Hematopoietic multipotent progenitor cell treated with erythropoietin and hydrocortisone succinate and interleukin-3 and kit ligand, for 8 days (in vitro differentiated cells): ENCODE measurements at regions not wholly inside any gene's neighbourhood (a gene's known extent, or its start where the extent isn't known, plus 50 kb on each side); places are given as distances from the start of the nearest gene placed in this dataset.

Source experiments
- DNase-seq: peaks from one replicate; pipeline ENCODE4 v3.0.0-alpha.2; 2015

DNA sequence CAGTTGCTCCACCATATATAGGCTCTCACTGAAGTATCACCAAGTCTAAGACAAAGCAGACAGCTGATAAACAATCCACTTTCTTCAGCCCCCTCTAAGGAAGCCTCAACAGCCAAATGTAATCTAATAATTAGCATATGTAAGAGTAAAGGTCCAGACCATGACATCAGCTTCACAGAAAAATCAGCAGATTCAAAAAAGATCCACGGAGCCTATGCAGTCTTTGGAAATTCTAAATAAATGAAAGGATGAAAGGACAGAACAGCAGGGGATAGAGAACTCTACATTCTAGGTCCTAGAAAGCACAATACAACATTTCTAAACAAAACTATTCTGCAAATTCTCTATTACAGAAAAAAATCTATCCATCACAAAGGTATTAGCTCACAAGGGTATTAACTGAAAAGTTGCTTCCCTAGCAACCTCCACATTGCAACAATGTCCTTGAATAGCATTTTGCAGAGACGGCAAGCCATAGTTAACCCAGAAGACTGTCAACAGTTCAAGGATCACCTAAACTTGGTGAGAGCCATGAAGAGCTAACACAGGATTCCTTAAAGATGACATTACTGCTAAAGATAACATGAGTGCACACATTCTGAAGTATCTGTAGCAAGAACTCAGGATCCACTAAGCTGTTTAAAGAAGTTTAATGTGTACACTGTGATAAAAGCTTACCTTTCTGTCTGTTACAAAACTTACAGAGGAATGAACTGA lies 74.3 kb downstream of the SIPA1L2 start:
- no peak for DNase-seq

DNA sequence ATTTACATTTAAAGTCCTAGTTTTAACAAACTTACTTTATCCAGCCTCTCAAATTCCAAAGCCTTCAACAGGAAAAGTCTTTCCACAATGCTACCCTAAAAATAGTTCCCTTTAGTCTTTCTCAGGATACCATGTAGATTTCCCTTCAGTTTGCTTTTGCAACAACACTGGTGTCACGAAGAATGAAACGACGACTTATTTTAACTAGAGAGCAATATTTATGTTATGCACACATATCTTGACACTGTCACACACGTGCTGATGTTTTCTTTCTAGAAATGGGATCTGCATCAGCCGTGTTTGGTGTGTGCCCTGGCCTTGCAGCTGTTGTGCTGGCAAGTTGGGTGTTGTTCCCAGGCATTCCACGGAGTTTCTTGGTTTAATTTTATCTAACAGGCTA lies 75.5 kb downstream of the SIPA1L2 start:
- DNase-seq = no peak

DNA sequence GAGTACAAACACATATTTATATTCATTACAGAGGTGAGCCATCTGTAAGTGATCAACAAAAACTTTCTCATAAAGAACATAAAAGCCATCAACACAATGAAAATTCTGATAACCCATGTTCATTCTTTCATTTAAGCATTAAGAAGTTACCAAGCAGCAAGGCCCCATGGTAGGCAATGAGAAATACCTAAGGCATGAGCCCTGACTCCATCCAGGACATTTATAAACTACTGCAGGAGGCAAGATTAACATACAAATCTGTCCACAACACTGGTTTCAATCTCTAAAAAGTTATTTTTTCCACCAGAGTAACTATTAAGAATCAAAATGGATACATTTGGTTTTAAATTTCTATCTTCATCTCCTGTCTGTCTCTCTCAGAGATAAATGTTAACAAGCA lies 76.1 kb downstream of the SIPA1L2 start:
- no peak for DNase-seq

DNA sequence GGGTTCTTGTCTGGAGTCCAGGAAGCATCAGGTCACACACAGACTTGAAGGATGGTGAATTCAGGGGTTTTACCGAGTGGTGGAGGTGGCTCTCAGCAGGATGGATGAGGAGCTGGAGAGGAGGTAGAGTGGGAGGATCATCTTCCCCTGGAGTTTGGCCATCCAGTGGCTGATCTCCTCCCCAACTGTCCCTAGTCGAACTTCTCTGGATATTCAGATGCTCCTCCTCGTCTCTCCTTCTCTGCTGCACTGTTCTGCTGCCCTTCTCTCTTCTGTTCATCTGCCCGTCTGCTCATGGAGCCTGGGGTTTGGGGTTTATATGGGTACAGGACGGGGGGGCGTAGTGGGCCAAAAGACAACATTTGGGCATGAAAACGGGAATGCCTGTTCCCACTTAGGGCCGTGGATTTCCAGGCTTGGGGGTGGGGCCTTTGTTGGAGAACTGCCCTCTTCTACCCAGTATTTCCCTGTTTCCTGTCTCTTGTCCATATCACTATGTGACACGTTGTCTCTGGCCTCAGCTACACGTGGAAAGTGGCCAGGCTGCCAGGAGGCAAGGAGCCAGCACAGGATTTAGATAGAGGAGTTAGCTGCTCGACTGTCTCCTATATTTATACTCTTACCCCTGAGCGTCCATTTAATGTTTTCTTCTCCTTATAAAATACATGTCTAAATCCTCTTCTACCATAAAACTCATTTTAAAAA lies 76.7 kb downstream of the SIPA1L2 start:
- no peak for DNase-seq

DNA sequence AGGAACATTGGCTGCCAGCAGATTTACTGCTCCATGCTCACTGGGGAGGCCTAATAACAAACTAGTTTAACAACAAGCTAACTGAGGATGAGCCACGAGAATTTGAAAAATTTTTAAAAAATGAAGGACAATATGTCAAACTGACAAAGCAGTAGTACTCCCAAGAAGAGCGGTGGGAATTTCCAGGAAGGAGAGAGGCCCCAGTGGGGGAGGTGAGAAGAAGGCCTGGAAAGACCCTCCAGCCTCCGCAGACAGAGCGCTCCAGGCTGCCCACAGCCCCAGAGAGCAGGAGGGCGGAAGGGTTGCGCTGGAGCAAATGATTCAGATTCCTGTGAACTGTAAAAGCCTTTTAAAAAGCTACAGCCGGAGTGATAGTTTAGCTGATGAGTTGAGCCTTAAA lies 78.5 kb downstream of the SIPA1L2 start:
- no peak for DNase-seq

DNA sequence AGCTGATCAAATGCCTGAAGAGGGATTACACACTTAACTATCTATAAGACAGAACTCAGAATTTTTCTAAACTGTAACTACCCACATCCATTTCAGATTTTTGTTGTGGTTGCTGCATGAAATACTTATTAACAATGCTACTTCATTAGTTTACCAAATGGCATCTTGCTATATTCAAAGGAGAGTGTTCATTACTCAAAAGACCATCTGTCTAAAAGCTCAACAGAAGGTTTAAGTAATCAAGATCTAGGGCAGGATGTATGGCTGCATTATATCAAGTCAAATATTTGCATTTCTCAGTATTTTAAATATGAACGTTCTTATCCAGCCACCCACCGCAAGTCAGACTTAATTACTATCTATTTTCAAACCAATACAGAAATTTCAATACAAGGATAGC lies 79.9 kb downstream of the SIPA1L2 start:
- no peak for DNase-seq

DNA sequence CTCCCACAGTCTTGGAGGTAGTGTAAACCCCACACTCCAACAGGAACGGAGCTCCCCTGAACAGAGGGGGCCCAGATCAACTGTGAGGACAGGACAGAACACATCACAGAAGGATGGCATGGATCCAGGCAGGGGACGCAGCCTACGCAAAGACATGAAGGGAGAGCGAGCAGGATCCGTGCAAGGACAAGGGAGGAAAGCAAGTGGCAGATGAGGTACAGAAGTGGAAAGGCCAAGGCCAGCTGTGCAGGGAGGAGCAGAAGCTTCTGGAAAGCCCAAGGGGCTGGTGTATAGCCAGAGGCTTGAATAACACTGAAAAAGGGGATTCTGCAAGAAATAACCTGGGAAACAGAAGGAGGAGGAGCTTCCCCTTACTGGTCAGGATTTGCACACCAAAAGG lies 81.2 kb downstream of the SIPA1L2 start:
- DNase-seq = no peak

DNA sequence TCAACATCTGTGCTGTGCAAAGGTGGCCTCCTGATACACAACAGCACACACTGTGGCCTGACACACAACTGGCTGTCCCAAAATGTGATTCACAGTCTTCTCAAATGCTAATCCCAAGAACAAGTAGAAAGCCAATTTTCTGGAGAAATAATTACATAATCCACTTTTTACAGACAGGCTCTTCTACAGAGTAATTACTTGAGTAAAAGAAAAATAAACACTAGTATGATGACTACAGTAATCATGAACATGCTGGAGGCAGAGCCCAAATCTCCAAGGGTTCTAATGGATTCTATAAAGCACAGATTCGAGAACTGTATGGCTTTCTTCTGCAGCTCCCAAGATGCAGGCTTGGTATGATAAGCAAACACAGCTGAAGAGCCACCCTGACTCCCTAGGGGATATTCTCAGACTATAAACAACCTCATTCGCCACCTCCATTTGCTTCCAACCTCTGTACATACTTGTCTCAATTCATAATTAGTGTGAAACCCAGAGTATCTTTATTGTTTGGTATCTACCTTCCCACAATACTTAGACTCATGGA lies 81.9 kb downstream of the SIPA1L2 start:
- DNase-seq = no peak

DNA sequence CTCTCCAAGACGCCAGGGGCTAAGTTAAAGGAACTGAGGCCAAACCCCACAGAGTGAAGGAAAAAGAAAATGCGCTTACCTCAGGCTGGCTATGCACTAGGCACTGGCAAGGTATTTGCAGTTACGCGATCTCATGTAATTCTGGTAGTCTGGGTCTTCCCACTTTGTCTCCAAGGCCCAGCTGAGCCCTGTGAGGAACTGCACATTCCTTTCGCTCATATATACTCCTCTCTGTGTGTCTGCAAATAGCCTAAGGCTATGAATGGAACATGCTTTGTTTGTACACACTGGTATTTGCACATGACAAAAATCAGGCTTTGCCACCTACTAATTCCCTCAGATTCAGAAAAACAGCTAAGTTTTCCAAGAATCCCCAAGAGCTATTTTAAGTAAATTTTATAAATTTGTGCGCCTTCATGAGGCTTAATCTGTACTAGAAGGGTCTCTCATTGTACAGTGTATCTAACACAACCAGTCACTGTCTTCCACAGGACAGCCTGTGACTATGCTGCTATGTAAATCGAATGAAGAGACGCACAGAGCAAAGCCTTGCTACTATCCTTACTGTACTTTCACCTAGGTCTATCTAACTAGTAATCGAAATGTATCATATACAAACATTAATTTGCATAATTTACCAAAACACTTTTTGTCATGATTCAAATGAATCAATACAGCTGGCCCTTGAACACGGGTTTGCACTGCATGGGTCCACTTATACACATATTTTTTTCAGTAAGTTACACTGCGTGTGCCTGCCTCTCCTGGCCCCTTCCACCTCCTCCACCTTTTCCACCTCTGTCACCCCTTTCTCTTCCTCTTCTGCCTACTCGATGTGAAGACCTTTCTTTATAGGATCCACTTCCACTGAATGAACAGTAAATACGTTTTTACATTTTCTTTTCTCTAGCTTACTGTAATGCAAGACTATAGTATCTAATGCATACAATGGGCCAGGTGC lies 87.0 kb downstream of the SIPA1L2 start:
- no peak for DNase-seq

DNA sequence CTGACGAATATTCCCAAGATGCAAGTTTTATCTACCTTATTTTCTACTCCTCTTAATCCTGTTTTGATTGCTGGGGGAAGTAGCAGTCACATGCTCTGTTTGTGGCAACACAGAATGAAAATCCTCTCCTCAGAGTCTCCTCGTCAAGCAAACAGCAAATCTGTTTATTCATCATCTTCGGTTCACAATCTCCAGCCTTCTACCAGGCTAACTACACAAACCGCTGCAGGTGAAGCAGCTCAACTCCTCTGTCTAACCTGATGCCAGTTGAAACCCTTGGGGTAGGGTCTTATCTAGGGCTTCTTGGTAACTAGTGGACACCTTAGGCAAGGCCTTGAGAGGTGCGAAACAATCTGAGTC lies 91.0 kb downstream of the SIPA1L2 start:
- DNase-seq = no peak

DNA sequence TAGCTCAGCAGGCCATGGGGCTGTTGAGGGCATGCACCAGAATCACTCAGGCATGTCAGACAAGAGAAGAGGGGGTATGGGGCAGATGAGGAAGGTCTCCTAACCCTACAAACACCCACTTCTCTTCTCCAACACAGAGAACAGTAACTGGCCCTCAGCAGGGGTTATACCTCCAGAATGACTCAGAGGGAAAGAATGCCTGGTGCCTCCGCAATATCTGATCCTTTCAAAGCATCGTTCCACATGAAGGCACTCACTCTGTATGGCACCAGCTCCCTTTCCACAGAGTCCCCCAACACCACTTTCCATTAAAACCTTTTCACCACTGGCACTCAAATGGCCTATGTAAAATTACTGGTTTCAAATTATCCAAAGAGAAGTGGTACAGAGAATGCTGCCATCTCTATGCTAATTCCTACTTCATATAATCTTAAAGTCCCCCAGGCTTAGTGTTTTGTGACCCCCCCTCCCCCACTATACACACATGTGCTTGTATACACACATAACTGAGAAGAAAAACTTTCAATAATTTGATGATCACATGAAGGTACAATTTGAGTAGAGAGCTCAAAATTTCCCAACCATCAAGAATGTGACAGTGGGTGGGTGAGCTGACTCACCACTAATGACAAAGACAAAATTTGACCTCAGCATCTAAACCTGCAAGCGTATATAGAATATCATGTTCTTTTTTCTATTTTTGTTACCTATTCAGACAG lies 91.5 kb downstream of the SIPA1L2 start:
- no peak for DNase-seq

DNA sequence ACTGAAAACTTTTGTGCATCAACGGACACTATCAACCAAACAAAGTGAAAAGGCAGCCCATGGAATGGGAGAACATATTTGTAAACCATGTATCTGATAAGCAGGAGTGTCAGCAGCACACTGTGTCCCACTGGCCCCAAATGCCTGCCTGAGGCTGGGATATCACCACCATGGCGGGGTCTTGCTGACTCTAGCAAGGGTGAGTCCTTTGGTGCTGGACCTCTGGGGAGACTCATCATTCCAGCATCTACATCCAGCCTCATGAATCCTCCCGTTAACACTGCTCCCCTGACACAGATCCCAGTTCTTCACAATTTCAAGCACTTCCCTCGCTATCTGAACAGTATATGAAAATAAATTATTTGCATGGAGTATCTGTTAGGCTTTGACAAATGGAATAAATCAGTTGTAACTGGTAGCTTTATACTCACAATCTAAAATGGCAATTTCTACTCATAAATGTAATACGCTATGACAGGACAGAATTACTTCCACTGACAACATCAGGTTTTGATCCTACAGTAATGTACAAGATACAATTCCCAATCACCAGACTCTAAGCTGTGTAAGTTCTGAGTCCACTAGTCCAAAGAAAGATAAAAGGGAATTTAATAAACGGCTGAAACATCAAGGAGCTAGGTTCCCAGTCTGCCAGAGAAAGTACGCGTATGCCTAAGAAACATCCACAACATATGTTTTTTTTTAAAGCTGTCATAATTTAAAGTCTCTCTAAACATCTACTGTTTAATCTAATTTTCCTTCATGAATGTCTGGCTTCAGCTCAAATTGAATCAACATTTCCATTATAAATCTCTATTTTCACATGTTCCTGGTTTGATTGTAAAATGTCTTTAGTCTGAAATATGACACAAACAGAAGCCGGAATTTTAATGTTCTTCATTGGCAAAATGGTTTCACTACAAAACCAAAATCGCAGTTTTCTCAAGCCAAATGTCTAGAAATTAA lies 95.1 kb downstream of the SIPA1L2 start:
- DNase-seq = no peak

DNA sequence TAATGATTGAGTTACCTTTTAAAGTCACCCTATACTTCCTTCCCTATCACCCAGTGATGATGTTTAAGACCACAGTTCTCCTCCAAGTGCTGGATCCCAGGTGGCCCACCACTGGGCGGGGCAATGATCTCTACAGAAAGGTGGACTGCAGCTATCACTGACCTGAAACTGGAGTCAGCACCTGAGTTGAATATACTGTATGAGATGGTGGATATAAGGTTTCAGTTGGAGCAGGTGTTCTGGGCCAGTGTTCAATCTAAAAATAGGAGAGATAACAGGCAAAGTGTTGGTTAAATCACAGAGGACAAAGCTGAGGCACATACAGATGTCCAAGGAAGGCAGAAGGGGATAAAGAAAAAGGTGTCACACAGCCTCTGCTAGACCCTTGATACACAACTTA lies 96.6 kb downstream of the SIPA1L2 start:
- DNase-seq = no peak

DNA sequence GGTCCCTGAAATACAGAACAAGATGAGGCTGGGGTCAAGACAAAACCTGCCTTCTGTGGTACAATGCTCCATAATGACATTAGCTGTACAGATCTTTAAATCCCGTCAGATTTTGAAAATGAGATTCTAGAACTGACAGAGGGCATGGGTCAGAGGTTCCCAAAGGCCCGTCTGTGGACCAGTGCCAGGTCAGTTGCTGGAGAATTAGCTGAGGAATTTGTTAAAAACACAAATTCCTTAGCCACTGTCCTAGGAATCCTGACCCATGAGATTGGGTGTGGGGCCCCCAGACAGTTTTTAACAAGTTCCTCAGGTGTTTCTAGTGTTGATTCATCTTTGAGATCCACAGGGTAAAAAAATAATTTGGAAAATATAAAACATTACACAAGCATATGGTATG lies 97.0 kb downstream of the SIPA1L2 start:
- no peak for DNase-seq

DNA sequence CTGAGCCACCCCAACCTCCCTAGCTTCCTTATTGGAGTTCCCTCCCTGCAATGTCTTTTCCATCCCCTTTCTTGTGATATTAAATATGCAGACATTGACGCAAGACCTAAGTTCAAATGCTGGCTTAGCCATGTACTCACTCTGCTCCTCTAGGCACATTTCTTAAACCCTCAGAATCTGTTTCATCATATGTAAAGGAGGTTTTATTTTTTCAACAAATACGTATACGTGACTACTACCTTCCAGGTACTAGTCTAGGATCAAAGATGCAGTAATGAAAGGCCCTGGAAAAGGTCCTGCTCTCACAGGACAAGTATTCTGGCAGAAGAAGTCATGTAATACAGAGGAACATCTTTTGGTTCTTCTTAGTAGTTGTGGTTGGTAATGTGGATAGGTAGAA lies 98.6 kb downstream of the SIPA1L2 start:
- DNase-seq = no peak

DNA sequence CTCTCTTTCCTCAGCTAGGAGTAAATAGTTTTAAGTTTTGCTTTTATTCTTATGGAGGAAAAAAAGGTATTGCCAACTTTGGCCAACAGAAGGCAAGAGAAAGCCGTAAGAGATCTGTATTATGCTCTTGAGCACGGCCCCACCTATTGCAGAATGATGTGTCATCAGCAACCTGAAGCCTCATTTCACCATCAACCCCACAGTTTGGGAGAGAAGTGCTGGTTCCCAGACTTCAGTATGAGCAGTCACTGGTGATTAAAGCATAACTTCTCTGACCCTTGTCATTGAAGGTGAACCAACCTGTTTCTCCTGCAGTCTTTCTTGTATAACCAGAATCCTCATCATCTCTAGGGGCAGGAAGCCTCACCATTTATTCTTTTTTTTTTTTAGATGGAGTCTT lies 100.2 kb downstream of the SIPA1L2 start:
- no peak for DNase-seq

DNA sequence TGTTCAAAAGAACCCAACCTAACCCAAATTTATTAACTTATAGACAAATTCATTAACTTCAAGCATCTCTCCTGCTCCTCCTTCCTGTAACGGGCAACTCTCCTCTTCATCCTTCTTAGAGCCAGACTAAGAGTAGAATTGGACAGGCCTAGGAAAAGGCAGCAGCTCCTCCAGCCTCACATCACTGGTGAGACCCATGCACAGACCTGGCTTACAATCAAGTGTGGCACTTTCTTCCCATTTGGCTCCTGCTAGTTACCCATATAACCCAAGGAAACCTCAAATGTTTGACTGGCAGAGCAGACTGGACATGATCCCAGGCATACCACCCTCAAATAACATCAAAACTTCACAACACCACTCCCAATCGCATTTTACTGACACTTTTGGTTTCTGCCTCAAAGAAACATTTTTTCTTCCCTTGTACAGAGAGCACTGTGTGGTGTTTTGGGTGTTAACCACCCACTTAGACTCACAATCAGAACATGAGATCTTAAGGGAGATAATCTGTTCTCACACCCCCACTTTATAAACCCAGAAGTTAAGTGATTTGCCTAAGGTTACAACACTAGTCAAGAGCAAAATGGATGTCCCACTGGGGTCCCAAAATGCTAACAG lies 101.4 kb downstream of the SIPA1L2 start:
- no peak for DNase-seq

DNA sequence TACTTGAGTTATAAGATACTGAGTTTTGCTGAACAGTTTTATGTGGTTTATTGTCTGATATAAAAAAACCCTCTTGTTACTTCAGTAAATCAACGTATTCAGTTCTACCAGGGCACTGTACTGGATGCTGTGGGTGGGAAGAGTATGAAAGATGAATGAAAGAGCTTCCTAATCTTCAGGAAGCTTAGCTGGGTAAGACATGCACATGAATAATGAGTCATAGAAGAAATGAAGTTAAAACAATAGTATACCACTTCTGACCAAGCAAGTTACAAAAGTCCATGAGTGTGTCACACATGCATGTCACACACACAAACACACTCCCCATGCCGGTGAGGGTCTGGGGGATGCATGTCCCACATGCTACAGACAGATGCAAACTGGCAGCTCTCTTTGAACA lies 105.9 kb downstream of the SIPA1L2 start:
- DNase-seq = no peak

DNA sequence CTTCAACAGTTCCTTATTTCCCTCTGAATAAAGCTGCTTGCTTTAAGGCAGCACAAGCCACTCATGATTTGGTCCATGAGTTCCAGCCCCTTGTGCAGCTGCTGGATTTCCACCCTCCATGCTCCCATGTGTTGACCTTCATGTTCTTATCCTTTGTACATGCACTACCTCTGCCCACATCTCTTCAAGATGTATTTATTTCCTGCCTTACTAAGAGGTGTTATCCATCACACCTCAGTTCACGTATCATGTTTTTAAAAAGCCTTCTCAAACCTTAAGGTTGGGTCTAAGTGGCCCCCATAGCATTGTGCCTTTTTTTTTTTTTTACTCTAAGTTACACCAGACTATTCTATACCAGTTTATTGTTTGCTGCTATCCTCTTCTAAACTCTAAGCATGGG lies 107.7 kb downstream of the SIPA1L2 start:
- no peak for DNase-seq

DNA sequence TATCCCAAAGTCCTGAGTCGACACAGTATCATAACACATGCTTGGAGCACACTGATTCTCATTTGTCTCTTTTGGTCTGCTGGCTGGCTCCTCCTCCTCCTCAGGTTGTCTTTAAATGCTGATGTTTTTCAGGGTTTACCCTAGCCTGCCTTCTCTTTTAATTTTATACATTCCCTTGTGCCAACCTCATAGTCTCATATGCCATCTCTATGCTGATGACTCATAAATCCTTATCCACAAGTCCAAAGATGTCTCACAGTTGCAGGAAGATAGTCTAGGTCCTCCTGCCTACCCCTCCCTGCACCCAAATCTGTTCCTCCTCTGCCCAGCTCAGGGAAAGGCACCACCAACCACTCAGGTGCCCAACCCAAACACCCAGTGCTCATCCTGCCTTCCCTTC lies 108.3 kb downstream of the SIPA1L2 start:
- no peak for DNase-seq

DNA sequence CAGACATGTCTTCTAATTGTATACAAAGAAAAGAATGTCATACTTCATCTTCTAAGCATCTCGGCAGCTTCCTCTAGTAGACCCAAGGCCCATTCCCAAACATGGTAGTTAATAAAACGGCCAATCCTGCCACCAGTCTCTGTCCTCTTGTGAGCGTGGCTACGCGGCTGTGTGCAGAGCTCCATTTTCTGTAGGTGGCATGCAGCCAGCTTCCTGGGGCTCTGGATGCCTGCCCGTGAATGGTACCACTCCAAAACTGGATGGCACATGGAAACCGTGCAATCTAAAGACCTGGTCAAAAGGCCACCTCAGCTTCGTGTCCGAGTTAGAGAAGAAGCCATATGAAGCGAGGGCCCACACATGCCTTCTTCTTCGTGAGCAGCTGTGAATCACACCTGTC lies 110.7 kb downstream of the SIPA1L2 start:
- no peak for DNase-seq
